Gastroesophageal sphincter (tissue), 2 donors: ENCODE measurements at regions not wholly inside any gene's neighbourhood (a gene's known extent, or its start where the extent isn't known, plus 50 kb on each side); places are given as distances from the start of the nearest gene placed in this dataset.

Experiments used
- EP300 ChIP-seq: sonication (generic); formaldehyde crosslinking; IDR thresholded peaks from one replicate; pipeline ENCODE4 v1.6.1; 2017; ENCODE audit warnings: antibody characterized with exemption, mild to moderate bottlenecking
- POLR2A ChIP-seq, 2 donors: fragments of 450-650 bp; IDR thresholded peaks; one replicate each; pipeline ENCODE4 v1.6.1; 2017; ENCODE audit warnings: antibody characterized with exemption in 2 of 2, mild to moderate bottlenecking in 2 of 2, moderate library complexity in 1 of 2

DNA sequence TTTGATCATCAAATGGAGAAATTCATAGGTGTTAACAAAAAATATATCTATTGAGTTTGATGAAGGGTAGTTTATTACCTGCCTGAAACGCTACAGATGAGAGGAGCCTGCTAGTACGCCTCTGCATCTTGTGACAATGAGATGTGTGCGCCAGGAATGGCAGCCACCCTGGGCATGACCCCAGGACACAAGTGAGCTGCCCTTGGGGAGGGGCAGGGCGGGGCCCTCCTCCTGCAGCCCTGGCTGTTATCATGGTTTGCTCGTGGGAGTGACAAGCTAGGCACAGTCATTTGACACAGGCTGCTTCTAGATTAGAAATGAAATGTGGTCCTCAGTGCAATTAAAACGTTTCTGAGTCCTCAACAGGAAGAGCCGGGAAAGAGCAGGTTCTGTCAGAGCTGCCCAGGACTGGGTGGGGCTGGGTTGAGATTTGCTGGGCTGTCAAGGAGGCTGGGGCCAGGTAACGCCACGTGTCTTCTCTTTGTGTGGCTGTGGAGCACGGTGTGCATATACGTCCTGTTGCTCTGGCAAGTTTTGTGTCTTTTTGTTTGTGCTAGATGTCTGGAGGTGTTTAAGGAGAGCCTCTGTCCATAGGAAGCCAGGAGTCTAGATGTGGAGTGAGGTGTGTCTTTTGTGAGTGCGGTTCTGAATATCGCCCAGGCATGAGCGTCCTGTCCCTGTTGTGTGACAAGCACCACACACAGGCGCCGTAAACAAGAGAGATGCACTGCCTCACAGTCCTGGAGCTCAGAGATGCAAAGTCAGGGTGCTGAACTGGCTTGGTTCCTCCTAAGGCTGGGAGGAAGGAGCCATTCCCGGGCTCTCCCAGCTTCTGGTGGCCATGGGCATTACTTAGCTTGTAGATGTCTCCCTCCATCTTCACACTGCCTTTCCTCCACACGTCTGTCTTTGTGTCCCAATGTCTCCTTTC, 129.0 kb upstream of the IRX4 start:
- no peak for TF ChIP-seq POLR2A (IDR thresholded peaks at IDR 0.05)
- TF ChIP-seq EP300 = no peak
